ENCODE measurements at regions not wholly inside any gene's neighbourhood (a gene's known extent, or its start where the extent isn't known, plus 50 kb on each side); places are given as distances from the start of the nearest gene placed in this dataset.

- DNase-seq, result no peak
- H3K27me3 Mint-ChIP-seq (ENCODE audit: low read depth), result no peaks in the 10 kb centered on the region
- no peak overlapping the region for H2BK20ac ChIP-seq (ENCODE audit: low read depth, low read length, poor library complexity, severe bottlenecking)
- no peak overlapping the region for H3K27ac ChIP-seq (ENCODE audit: insufficient read length, low read depth, low read length)
- H3K4me1 Mint-ChIP-seq, result peaks cover 0 to 2% of the 10 kb centered on the region in 2 experiments; a peak in 3 of 4 replicates
- no peaks in the 10 kb centered on the region for H3K4me1 ChIP-seq (ENCODE audit: insufficient read depth, low read length)
- H3K79me2 ChIP-seq (ENCODE audit: insufficient read depth, low read length), result no peaks in the 10 kb centered on the region; the same call in 1 of the 2 replicates
- H3K79me1 ChIP-seq (ENCODE audit: insufficient read depth, low read depth, low read length, poor library complexity, severe bottlenecking), result no peaks in the 10 kb centered on the region
- H3K14ac ChIP-seq (ENCODE audit: insufficient read depth, low read length), result no peak overlapping the region
- H3K18ac ChIP-seq (ENCODE audit: insufficient read length, low read depth, low read length), result no peak overlapping the region
- H3K36me3 Mint-ChIP-seq (ENCODE audit: insufficient read depth in 1 of 3, low read depth in 3 of 3), result no peaks in the 10 kb centered on the region; a peak in 1 of 7 replicates
- no peak overlapping the region for H3K4me3 Mint-ChIP-seq
- TF ChIP-seq CTCF (conservative IDR thresholded peaks at IDR 0.05), result no peak
- H4K5ac ChIP-seq (ENCODE audit: insufficient read length, low read depth, low read length), result no peak overlapping the region
- H2BK15ac ChIP-seq (ENCODE audit: low read depth, low read length), result no peak overlapping the region
- H3K27ac Mint-ChIP-seq, result no peak overlapping the region
- no peak overlapping the region for H3K56ac ChIP-seq (ENCODE audit: insufficient read length, low read depth, low read length)
- no peaks in the 10 kb centered on the region for H3K27me3 ChIP-seq (ENCODE audit: insufficient read depth, low read length)
- no peak overlapping the region for H3K23ac ChIP-seq (ENCODE audit: insufficient read length, low read depth, low read length)
- no peak overlapping the region for H3K4ac ChIP-seq (ENCODE audit: low read depth, low read length)
- H3K9ac ChIP-seq (ENCODE audit: extremely low read depth, insufficient read length, low read length), result no peak overlapping the region
- no peak overlapping the region for H4K8ac ChIP-seq (replicated peaks; ENCODE audit: insufficient read length, low read depth, low read length)
- no peak overlapping the region for H2AK5ac ChIP-seq (ENCODE audit: insufficient read length, low read length)
- no peak overlapping the region for H2AFZ ChIP-seq (ENCODE audit: low read length)
- no peak overlapping the region for H3T11ph ChIP-seq (ENCODE audit: low read length)
- no peak overlapping the region for H4K91ac ChIP-seq (ENCODE audit: insufficient read length, low read depth, low read length)
- H4K20me1 ChIP-seq (ENCODE audit: control insufficient read depth, insufficient read depth, insufficient read length), result no peaks in the 10 kb centered on the region
- H2BK12ac ChIP-seq (ENCODE audit: insufficient read length, low read depth, low read length), result no peak overlapping the region
- H3K9me3 Mint-ChIP-seq, result no peaks in the 10 kb centered on the region
- no CpG with 5 or more reads among the region's 3 CpGs for WGBS (ENCODE audit: extremely low coverage, insufficient read length, low lambda C conversion rate)
- H3K9me3 ChIP-seq (ENCODE audit: control insufficient read depth, low read depth, low read length), result no peaks in the 10 kb centered on the region
- no peaks in the 10 kb centered on the region for H3K23me2 ChIP-seq (ENCODE audit: insufficient read length, low read depth, low read length, poor library complexity, severe bottlenecking)
- H2BK120ac ChIP-seq (ENCODE audit: low read depth, low read length, poor library complexity, severe bottlenecking), result no peak overlapping the region
- no peak overlapping the region for H2BK5ac ChIP-seq (ENCODE audit: insufficient read length, low read length)
- no peak overlapping the region for H3K4me2 ChIP-seq (ENCODE audit: insufficient read depth, insufficient read length, low read length)
Measured at GRCh38 chr5:23028445-23029021, 175.4 kb upstream of the CDH12 start.

All from H9 (cell line).